Fibroblast of mammary gland (primary cell): ENCODE measurements at regions not wholly inside any gene's neighbourhood (a gene's known extent, or its start where the extent isn't known, plus 50 kb on each side); places are given as distances from the start of the nearest gene placed in this dataset.

Experiments
- DNase-seq: peaks from one replicate; pipeline ENCODE4 v3.0.0-alpha.2; 2010; ENCODE audit warnings: low read depth
- H3K4me3 ChIP-seq: 2 replicates; pipeline ENCODE4 v1.5.1; 2011; ENCODE audit warnings: low read depth, mild to moderate bottlenecking, low read length, moderate library complexity; ENCODE audit not compliant: control insufficient read depth
- TF ChIP-seq, protein P1 (sequence below): conservative IDR thresholded peaks from 2 replicates; pipeline ENCODE4 v1.5.1; 2011; ENCODE audit warnings: low read depth, low read length, inconsistent platforms; ENCODE audit not compliant: control insufficient read depth, insufficient read depth

DNA sequence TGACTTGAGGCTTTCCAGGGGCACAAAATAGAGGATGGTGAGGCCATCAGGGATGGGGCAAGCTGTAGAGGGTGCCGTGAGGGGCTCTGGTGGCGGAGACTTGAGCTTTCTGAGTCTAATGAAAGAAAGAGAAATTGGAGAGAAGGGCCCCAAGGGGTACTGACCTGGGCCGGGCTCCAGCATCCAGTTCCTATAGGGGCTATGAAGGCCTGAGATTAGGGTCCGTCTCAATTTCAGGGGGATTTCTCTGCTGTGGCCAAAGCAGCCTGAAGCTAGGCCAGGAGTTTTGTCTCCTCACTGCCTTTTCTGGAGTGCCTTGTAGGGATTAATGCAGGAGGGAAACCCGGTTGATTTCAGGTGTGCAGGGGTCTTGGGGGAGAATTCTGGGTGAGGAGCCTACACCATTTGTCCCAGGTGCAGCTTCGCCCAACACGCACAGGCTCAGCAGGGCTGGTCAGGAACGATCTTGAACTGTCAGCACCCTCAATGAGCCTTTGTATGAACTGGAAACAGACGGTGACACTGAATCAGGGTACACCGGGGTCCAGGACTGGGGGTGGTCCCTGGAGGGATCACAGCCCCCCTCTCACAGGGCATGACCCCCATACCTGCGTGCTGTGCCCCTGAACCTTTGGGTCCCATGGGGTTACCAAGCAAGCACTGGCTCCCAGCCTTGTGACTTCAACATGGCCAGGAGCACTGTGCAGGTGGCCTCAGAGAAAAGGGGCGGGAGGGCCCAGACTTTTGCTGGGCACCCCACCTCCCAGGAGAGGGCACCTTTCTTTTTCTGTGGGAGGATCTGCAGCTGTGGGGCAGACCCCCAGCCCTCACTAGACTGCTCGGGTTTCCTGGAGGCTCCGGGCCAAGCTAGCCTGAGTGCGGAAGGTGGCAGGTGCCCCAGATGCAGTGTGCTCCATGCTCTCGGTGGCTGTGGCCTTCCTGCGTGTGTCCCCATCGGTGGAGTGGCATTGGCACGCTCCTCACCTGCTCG, 122.9 kb upstream of the RET start:
- TF ChIP-seq, protein P1, sequence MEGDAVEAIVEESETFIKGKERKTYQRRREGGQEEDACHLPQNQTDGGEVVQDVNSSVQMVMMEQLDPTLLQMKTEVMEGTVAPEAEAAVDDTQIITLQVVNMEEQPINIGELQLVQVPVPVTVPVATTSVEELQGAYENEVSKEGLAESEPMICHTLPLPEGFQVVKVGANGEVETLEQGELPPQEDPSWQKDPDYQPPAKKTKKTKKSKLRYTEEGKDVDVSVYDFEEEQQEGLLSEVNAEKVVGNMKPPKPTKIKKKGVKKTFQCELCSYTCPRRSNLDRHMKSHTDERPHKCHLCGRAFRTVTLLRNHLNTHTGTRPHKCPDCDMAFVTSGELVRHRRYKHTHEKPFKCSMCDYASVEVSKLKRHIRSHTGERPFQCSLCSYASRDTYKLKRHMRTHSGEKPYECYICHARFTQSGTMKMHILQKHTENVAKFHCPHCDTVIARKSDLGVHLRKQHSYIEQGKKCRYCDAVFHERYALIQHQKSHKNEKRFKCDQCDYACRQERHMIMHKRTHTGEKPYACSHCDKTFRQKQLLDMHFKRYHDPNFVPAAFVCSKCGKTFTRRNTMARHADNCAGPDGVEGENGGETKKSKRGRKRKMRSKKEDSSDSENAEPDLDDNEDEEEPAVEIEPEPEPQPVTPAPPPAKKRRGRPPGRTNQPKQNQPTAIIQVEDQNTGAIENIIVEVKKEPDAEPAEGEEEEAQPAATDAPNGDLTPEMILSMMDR: no peak
- no peak for DNase-seq
- no peak overlapping the region for H3K4me3 ChIP-seq

DNA sequence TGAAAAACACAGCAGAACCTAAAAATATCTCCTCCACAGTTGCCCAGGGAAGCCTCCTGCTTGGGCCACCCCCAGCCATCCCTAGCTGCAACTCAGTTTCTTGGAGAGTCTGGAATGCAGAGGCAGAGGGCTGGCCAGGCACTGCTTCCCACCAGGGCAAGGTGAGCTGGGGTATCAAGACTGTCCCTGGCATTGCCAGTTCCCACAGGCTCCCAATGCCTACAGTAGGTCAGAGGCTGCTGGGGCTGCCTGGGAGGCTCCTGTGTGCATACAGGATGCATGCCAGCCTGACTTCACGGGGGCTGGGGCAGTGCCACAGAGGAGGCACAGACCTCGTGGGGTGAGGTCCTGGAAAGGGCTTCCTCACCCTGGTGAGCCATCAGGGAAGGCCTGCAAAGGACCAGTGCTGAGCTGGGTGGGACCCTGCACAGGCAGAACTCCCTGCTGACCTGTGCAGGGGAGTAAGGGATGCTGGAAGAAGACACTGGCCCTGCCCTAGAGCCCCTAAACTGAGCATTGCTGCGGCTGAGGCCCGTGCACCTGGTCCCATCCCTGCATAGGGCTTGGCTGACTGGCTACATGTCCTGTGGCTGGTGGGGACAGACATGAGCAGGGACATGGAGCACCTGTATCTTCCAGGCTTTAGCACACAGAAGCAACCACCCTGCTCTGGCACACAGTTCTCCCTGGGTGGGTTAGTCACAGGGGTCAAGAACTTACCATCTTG, 121.9 kb upstream of the RET start:
- no peak overlapping the region for H3K4me3 ChIP-seq
- TF ChIP-seq, protein P1: no peak
- no peak for DNase-seq

DNA sequence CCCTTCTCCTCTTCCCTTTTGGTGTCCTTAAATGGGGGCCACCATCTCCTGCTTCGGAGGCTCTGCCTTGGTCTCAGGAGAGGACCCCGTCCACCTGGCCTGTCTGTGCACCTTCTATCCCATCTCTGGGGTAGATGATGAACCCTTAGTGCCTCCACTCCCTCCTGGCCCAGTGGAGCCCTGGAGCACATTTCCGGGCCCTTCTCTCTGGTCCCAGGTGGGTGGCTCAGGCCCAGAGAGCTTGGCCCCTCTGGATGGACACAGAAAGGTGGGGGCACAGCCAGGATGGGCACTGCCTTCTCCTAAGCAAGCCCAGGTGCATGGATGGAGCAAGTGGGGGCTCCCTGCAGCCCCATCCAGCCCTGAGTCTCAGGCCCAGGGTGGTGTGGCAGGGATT, 121.4 kb upstream of the RET start:
- no peak overlapping the region for H3K4me3 ChIP-seq
- TF ChIP-seq, protein P1: no peak
- DNase-seq: no peak

DNA sequence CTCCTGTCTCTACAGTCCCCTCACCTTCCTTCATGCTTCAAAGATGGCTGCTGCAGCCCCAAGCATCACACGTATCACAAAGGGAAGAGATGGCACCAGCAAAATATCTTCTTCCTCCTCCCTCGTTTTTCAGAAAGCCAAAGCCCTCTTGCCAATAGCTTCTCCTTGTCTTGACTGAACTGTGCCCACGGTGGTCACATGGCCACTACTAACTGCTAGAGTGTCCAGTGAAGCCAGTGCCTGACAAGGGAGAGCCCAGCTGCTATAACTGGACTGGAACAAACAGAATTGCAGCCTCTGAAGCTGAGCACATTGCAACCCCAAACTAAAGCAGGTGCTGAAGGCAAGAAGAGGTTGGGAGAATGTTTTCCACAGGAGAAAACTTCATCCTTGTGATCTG, 120.8 kb upstream of the RET start:
- TF ChIP-seq, protein P1: no peak
- DNase-seq: no peak
- no peak overlapping the region for H3K4me3 ChIP-seq

DNA sequence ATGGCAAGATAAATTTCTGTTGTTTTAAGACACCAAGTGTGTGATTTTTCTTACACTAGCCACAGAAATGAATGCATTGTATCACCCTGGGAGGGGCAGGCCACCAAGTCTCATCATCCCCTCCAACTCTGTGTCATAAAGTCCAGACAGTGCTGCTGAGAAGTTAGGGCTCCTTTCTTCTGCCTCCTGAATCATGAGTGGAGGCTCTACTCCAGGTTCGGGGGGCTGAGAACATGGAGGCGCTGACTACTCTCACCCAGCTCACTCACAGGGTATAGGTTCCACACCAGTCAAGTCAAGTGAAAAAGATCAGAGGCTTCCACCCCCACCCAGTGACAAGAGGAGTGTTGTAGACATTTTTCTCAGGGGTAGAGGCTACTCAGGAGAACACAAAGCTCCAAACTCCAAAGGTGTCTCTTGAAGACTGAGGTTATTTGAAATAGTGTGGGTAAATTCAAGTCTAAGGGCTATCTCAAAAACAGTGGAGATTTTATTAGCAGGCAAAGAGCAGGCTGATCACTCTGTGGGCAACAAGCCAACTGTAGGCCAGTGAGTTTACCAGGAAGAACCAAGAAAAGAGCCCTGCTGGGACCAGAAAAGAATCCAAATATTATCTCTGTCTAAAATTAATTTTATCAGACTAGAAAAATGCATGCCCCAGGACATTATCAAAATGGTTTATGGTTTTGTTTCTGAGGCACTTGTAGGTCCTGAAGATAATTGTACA, 118.6 kb upstream of the RET start:
- no peak for DNase-seq
- H3K4me3 ChIP-seq: no peak overlapping the region
- TF ChIP-seq, protein P1: no peak

DNA sequence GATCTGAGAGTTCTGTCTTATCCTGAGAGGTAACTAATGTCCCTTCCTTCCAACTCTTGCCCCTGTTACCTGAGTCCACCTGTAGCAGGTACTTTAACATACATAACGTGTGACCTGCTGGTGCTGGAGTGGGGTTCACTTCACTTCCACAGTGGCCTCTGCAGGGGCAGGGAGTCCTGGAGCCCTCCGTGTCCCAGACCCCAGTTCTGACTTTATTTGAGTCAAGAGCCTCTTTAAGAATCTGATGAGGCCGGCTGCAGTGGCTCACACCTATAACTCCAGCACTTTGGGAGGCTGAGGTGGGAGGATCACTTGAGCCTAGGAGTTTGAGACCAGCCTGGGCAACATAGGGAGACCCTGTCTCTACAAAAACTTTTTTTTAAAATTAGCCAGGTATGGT, 117.0 kb upstream of the RET start:
- TF ChIP-seq, protein P1: no peak
- DNase-seq: no peak
- H3K4me3 ChIP-seq: no peak overlapping the region
